ENCODE measurements at regions not wholly inside any gene's neighbourhood (a gene's known extent, or its start where the extent isn't known, plus 50 kb on each side); places are given as distances from the start of the nearest gene placed in this dataset.
A peak's percentile ranks its signal among the peaks of the same experiment; 100 is the strongest.

DNA sequence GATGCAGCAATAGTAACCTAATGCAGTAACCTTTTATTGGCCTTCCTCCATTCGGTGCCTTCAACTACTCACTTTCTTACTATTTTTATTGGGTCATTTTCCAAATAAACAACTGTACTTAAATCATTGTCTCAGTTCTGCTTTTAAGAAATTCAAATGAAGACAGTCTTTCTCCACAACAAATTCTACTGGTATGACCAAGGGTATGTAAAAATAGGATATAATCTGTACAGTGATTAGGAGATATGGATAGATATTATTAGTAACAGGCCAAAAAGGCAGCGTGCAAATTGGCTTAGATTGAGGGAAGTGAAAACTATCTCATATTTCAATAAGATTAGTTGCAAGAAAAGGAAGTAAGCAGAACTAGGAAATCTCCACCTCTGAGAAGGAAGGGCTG is 177.4 kb upstream of the PPP1R2C start:
- TF ChIP-seq POLR2A (IDR thresholded peaks at IDR 0.05; ENCODE audit: low read depth, low read length) (no peak), POLR2AphosphoS5 (IDR thresholded peaks at IDR 0.05; ENCODE audit: low read depth, low read length) (no peak), TAF1 (IDR thresholded peaks at IDR 0.05; ENCODE audit: low read depth, low read length) (no peak), PAX5 (IDR thresholded peaks at IDR 0.05; ENCODE audit: insufficient read depth, low read length, severe bottlenecking) (no peak), POU2F2 (IDR thresholded peaks at IDR 0.05; ENCODE audit: low read depth, low read length) (no peak), SPI1 (IDR thresholded peaks at IDR 0.05; ENCODE audit: low read depth, low read length) (peak; percentile 61; the same call in 1 of the 2 replicates)
